A549 (cell line): ENCODE measurements at regions not wholly inside any gene's neighbourhood (a gene's known extent, or its start where the extent isn't known, plus 50 kb on each side); places are given as distances from the start of the nearest gene placed in this dataset.

ENCODE experiments used
- ATAC-seq, 2 experiments: fragments of 200-7000 bp in 1 of 2; fragments of >200 bp in 1 of 2; cut with Nextera tagmentation in 1 of 2; cut with Tn5 transposase in 1 of 2; 3 replicates each; pipeline versions ENCODE4 v1.8.0 to v1.9.1; 2018 to 2020; ENCODE audit warnings: mild to moderate bottlenecking in 1 of 2, moderate library complexity in 1 of 2
- CTCF ChIA-PET: fragments of 300-600 bp; sonication (Branson Sonifier 250); formaldehyde crosslinking; extraction: SDS; loops from one replicate; lab custom pipeline; 2021; ENCODE audit warnings: antibody characterized with exemption, inconsistent platforms; lab: Yijun Ruan, JAX
- POLR2A ChIA-PET: fragments of 350-600 bp; formaldehyde crosslinking; extraction: SDS; loops from one replicate; lab custom pipeline; 2021; ENCODE audit warnings: antibody characterized with exemption, inconsistent platforms; lab: Yijun Ruan, JAX
- DNase-seq, 2 experiments: peaks; one replicate each; pipeline versions ENCODE4 v3.0.0 to v3.0.0-alpha.2; 2011 to 2016; ENCODE audit warnings: low read depth in 1 of 2, low spot score in 1 of 2
- FAIRE-seq: peaks from 2 replicates; lab custom pipeline; 2011; peaks lifted over from hg19 to GRCh38; lab: Jason Lieb, UNC
- H3K27ac ChIP-seq, 2 experiments: fragments of >200 bp; sonication (Bioruptor Twin); formaldehyde crosslinking; 3 replicates each; pipeline ENCODE4 v1.5.1; 2016 to 2017
- H3K4me1 ChIP-seq: fragments of >200 bp; sonication (Bioruptor Twin); formaldehyde crosslinking; 3 replicates; pipeline ENCODE4 v1.6.1; 2016
- H3K4me2 ChIP-seq: fragments of >200 bp; sonication (Bioruptor Twin); formaldehyde crosslinking; 3 replicates; pipeline ENCODE4 v1.6.1; 2016
- H3K4me3 ChIP-seq: fragments of >200 bp; sonication (Bioruptor Twin); formaldehyde crosslinking; 3 replicates; pipeline ENCODE4 v1.5.1; 2016
- H3K9me3 ChIP-seq: fragments of >200 bp; sonication (Bioruptor Twin); formaldehyde crosslinking; 3 replicates; pipeline ENCODE4 v1.6.1; 2016
- ATOH8 ChIP-seq: fragments of 250-450 bp; sonication (Bioruptor Pico); IDR thresholded peaks from 2 replicates; pipeline ENCODE4 v1.5.0; 2020; ENCODE audit warnings: low read depth, mild to moderate bottlenecking, moderate library complexity
- BCL3 ChIP-seq: fragments of >200 bp; sonication (Bioruptor Twin); formaldehyde crosslinking; IDR thresholded peaks from 3 replicates; pipeline ENCODE4 v1.6.1; 2016
- CEBPB ChIP-seq, 2 experiments: fragments of >200 bp in 1 of 2; sonication (Bioruptor Twin) in 1 of 2; formaldehyde crosslinking in 1 of 2; IDR thresholded peaks; 2 replicates each; pipeline ENCODE4 v1.6.1; 2012 to 2016
- CHD2 ChIP-seq: fragments of 150-350 bp; IDR thresholded peaks from 2 replicates; pipeline ENCODE4 v1.6.1; 2014; ENCODE audit warnings: low read length; ENCODE audit not compliant: partially characterized antibody
- EHF ChIP-seq: fragments of 250-450 bp; sonication (Bioruptor Pico); IDR thresholded peaks from 2 replicates; pipeline ENCODE4 v1.5.0; 2020; ENCODE audit warnings: mild to moderate bottlenecking
- ELK1 ChIP-seq: fragments of 150-350 bp; IDR thresholded peaks from 2 replicates; pipeline ENCODE4 v1.6.1; 2014; ENCODE audit warnings: low read depth, mild to moderate bottlenecking, low read length
- EP300 ChIP-seq, 2 experiments: fragments of >200 bp; sonication (Bioruptor Twin); formaldehyde crosslinking; IDR thresholded peaks; 2 replicates in 1 of 2; 3 replicates in 1 of 2; pipeline ENCODE4 v1.6.1; 2016 to 2017
- FOSB ChIP-seq: fragments of 250-450 bp; sonication (Bioruptor Pico); IDR thresholded peaks from 2 replicates; pipeline ENCODE4 v1.5.0; 2020; ENCODE audit warnings: mild to moderate bottlenecking, moderate library complexity
- FOXS1 ChIP-seq: fragments of 250-450 bp; sonication (Bioruptor Pico); IDR thresholded peaks from 2 replicates; pipeline ENCODE4 v1.5.0; 2020; ENCODE audit warnings: mild to moderate bottlenecking, moderate library complexity
- HES2 ChIP-seq: fragments of >200 bp; sonication (Bioruptor Twin); formaldehyde crosslinking; IDR thresholded peaks from 2 replicates; pipeline ENCODE4 v1.6.1; 2016
- HEYL ChIP-seq: fragments of 250-450 bp; sonication (Bioruptor Pico); IDR thresholded peaks from 2 replicates; pipeline ENCODE4 v1.8.0; 2021; ENCODE audit warnings: mild to moderate bottlenecking, moderate library complexity
- NFE2L2 ChIP-seq: fragments of 150-350 bp; conservative IDR thresholded peaks from 2 replicates; pipeline ENCODE4 v1.6.1; 2014; ENCODE audit warnings: low read length
- PBX3 ChIP-seq: IDR thresholded peaks from 2 replicates; pipeline ENCODE4 v1.6.1; 2012
- POLR2A ChIP-seq: IDR thresholded peaks from 2 replicates; pipeline ENCODE4 v1.6.1; 2012; ENCODE audit warnings: mild to moderate bottlenecking, low read length
- POLR2AphosphoS2 ChIP-seq: conservative IDR thresholded peaks from 2 replicates; pipeline ENCODE4 v1.6.1; 2012; ENCODE audit warnings: low read length, improper control_type of control experiment, inconsistent platforms
- RAD21 ChIP-seq, 2 experiments: fragments of >200 bp in 1 of 2; sonication (Bioruptor Twin) in 1 of 2; formaldehyde crosslinking in 1 of 2; IDR thresholded peaks in 1 of 2; conservative IDR thresholded peaks in 1 of 2; 2 replicates in 1 of 2; 3 replicates in 1 of 2; pipeline ENCODE4 v1.6.1; 2012 to 2018; ENCODE audit warnings: inconsistent platforms in 1 of 2
- RCOR1 ChIP-seq: fragments of 150-350 bp; IDR thresholded peaks from 2 replicates; pipeline ENCODE4 v1.6.1; 2014; ENCODE audit warnings: antibody characterized with exemption, low read length, low read depth
- WGBS: methylation state at CpG from one replicate; pipeline ENCODE4 v1.1.6; 2017; ENCODE audit errors: missing lambda C conversion rate; 5-methylcytosine and 5-hydroxymethylcytosine counted together

GRCh38 chr3:177488740-177489139 lies 291.5 kb upstream of the TBL1XR1 start:
- H3K9me3 ChIP-seq = no peaks in the 10 kb centered on the region
- CTCF ChIA-PET = no interaction called here
- no peaks in the 10 kb centered on the region for H3K4me1 ChIP-seq
- 74% methylated on average over 2 of the region's 2 CpGs for WGBS
- H3K27ac ChIP-seq = no peak overlapping the region
- POLR2A ChIA-PET = no interaction called here
- ATAC-seq = no peak
- no peak for FAIRE-seq
- no peak for DNase-seq
- no peak for TF ChIP-seq FOSB (CRISPR knock-in tag)
- H3K4me3 ChIP-seq = no peak overlapping the region
- no peak overlapping the region for H3K4me2 ChIP-seq

GRCh38 chr3:177490626-177491025 lies 293.3 kb upstream of the TBL1XR1 start:
- Histone ChIP-seq H3K4me1 (no peaks in the 10 kb centered on the region), H3K27ac (no peak overlapping the region), H3K4me2 (no peak overlapping the region), H3K9me3 (no peaks in the 10 kb centered on the region), H3K4me3 (no peak overlapping the region)
- FAIRE-seq = no peak
- no peak for ATAC-seq
- ChIA-PET POLR2A (no interaction called here), CTCF (no interaction called here)
- TF ChIP-seq HES2 = no peak
- TF ChIP-seq CEBPB (IDR thresholded peaks at IDR 0.05) = no peak
- no peak for TF ChIP-seq FOXS1 (CRISPR knock-in tag)
- no peak for DNase-seq
- 77% methylated on average over 3 of the region's 3 CpGs for whole genome bisulfite sequencing

- WGBS = 62% methylated on average over 5 of the region's 7 CpGs
- ChIA-PET POLR2A (no interaction called here), CTCF (interaction anchor here (1.1 kb wide), 1 partner anchor 62 kb away, joined by 3 read pairs; no protein-coding TSS in a partner anchor)
- H3K4me2 ChIP-seq = no peak overlapping the region
- H3K4me1 ChIP-seq = no peaks in the 10 kb centered on the region
- no peak overlapping the region for H3K4me3 ChIP-seq
- no peak for DNase-seq
- H3K9me3 ChIP-seq = no peaks in the 10 kb centered on the region
- H3K27ac ChIP-seq = no peak overlapping the region
- no peak for FAIRE-seq
- no peak for TF ChIP-seq RCOR1
- TF ChIP-seq EP300 (IDR thresholded peaks at IDR 0.05) = no peak
- no peak for TF ChIP-seq EHF
- no peak for TF ChIP-seq ELK1
- no peak for TF ChIP-seq BCL3
- no peak for TF ChIP-seq PBX3
- TF ChIP-seq CHD2 = no peak
- TF ChIP-seq HEYL (CRISPR knock-in tag) = no peak
- no peak for TF ChIP-seq POLR2A
- TF ChIP-seq NFE2L2 = no peak
- no peak for TF ChIP-seq FOXS1 (CRISPR knock-in tag)
- TF ChIP-seq RAD21 (conservative IDR thresholded peaks at IDR 0.05 in 1 of 2, IDR thresholded peaks at IDR 0.05 in 1 of 2) = no peak
- TF ChIP-seq ATOH8 (CRISPR knock-in tag) = no peak
- TF ChIP-seq POLR2AphosphoS2 = no peak
- ATAC-seq = no peak
Observed at GRCh38 chr3:177491296-177492032, 294.2 kb upstream of the TBL1XR1 start.
